GM21786 (cell line): ENCODE measurements at regions not wholly inside any gene's neighbourhood (a gene's known extent, or its start where the extent isn't known, plus 50 kb on each side); places are given as distances from the start of the nearest gene placed in this dataset.

Source experiments
- ATAC-seq: cut with Tn5 transposase; IDR thresholded peaks from one replicate; pipeline ENCODE4 v1.9.1; 2021; ENCODE audit not compliant: unreplicated experiment

DNA sequence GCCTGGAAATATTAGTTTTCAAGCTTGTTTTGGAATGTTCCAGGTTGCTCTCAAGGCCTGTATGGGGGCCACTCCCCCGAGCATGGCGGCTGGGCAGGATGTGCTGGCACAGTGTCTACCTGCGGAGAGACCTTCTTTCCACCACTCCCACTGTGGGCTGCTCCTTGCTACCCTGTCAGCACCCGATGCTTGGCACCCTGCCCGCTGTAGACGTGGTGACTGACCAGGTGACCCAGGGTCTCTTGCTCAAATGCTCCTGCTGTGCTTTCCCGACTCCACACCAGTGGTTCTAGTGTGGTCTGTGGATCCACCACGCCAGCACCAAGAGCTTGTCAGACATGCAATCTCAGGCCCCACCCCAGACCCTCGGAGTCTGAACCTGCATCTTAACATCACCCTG lies 213.3 kb downstream of the SH3BP4 start:
- no peak for ATAC-seq

DNA sequence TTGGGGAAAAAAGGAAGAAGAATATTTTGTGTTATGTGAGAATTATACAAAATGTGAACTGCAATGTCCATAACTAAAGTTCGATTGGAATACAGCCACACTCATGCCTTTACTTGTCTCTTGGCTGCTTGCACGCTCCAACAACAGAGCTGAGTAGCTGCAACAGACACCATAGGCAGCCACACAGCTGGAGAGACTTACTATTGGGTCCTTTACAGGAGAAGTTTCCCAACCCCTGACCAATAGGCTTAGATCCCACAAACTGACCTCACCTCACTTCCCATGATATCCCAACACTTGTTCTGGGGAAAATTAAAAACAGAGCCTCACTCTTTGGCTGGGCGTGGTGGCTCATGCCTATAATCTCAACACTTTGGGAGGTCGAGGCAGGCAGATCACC lies 213.8 kb downstream of the SH3BP4 start:
- no peak for ATAC-seq

DNA sequence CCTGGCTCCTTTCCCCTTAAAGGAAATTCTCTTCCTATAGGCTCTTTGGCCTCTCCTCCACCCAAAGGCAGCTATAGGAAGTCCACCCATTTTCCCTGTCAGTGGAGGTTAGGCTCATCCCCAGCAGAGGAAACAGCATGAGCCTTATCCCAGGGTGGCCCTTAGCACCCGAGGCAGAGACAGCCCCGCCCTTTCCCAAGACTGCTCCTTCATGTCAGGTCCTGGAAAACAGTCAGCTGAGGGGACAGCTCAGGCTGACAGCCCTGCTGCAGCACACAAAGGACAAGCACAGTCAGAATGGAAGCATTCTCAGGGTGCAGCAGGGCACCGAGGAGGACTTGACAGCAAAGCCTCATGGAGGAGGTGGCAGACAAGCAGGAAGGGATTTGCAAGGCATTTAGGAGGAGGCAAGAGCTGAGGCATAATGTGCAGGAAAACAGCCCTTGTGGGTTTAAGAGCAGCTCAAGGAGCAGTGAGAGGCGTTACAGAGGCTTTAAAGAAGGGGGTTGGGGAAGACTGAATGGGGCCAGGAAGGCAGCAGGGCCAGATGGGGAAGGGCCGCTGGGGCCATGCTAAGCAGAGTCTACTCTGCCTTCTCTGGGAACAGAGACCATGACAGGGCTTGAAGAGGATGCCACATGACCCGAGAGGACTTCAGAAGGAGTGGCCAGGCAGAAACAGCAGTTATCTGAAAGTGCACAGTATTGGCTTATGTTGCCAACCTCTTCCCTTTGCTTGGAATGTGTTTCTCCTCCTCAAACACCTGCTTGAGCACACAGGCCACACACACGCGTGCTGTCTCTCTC lies 216.6 kb downstream of the SH3BP4 start:
- ATAC-seq: no peak

DNA sequence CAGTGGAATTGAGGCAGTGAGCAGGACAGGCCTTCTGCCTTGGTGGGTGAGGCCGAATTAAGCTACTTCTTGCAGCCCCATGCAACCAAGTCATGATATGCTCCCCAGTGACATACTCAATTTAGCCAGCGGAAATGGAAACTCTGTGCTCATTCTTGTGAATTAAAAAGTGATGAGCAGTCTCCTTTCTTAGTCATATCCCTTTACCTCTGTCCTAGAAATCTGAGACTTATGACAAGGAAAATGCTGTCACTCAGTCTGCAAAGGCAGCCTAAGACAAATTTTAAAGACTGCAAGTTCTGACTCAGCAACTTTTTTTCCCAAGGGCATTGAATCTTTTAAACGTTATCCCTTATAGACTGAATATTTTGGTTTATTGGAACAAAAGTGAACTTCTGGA lies 218.2 kb downstream of the SH3BP4 start:
- ATAC-seq: no peak

DNA sequence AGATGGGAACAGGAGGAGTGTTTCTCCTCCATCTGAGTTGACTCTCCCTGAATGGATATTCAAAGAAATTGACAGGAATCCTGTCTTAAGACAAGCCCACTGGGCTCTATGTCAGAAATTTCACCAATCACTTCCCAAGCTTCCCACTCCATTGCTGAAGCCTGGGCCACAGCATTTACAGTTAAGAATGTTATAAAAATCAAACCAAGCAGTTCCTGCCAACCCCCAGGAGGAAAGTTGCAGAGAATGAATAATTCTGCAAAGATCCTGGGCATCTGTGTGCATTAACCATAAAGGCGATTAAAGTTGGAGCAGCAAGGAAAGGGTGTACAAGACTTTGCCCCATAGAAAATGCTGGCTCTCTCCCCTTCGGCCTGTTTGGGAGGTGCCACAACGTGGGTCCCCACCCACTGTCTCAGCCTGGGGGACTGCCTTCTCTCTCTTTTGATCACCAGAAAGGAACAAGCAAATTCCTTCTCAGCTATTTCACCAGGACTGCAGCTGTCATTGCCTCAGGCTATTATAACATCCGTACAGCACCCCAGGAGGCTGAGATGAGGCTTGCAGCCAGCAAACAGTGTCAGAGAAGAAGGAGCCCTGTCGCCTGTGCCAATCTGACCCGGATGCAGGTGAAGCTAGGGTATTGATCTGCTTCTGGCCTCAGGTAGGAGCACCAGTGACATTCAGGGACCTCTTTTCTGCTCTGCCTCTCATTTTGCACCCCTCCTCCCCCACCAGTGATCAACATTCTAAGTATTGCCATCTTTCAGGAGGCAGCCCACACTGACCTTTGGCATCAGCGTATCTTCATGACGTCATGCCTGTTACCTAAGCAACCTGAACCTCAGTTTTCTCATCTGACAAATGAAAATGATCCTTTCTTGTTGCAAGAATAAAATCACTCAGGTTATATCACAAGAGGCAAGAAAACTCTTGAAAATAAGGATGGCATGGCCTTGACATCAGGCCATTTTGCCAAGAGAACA lies 219.0 kb downstream of the SH3BP4 start:
- ATAC-seq: no peak

DNA sequence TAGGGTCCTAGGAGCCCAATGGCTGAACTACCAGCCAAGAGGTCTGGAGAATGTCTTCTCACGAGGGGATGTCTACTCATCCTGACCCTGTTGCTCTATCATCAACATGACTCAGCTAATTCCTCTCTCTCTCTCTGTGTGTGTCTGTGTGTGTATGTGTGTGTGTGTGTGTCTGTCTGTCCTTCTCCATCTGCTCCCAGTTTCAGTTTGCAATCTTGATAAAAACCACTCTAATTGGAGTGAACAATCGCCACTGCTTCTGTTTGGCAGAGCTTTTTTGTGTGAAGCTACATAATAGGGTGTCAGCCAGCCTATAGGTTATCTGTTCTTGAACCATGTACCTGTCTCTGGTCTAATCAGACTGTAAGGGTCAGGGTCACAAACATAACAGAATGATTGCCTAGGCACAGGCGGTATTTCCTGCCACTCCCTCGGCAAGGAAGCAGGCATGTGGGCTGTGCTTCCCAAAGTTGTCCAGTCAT lies 219.8 kb downstream of the SH3BP4 start:
- ATAC-seq: no peak

DNA sequence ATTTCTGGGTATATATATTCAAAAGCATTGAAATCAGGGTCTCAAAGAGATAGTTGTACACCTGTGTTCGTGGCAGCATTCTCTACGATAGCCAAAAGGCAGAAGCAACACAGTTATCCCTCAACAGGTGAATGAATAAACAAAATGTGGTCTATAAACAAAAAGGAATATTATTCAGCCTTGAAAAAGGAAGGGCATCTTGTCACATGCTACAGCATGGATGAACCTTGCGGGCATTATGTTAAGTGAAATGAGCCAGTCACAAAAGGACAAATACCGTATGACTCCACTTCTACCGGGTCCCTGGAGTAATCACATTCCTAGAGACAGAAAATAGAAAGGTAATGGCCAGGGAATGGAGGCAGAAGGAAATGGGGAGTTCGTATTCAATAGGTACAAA lies 228.8 kb downstream of the SH3BP4 start:
- no peak for ATAC-seq

DNA sequence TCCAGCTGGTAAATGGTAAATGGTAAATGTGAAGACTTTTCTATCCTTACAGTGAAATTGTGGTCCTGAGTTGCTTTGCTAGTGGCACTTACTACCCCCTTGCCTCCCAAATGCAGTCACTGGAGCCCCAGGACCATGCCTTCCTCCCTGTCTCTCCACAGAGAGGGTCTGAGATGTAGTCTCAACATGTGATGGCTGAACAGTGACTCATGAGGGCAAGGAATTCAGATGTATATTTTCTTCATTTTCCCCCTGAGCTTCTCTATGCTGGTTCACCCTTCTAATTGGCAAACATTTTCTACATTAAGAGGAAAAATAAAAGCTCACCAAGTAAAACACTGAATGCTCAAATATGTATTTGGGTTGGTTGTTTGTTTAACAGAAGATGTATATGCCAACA lies 232.0 kb downstream of the SH3BP4 start:
- ATAC-seq: no peak

DNA sequence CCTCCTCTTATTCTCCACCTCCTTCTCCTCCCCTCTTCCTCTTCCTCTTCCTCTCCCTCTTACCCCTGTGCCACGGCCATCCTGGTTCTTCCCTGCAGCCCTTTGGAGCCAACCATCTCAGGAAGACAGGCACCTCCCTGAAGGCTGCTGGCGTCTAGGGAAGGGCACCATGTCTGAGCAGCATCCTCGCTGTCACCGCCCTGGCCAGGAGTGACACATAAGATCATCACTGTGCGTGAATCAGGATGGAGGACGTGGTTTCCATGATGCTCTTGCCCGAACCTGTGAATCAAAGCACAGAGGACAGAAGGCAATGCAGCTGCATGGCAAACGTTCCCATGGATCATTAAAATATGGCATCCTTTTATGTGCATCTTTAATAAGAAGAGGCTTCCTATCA lies 236.0 kb downstream of the SH3BP4 start:
- ATAC-seq: no peak

DNA sequence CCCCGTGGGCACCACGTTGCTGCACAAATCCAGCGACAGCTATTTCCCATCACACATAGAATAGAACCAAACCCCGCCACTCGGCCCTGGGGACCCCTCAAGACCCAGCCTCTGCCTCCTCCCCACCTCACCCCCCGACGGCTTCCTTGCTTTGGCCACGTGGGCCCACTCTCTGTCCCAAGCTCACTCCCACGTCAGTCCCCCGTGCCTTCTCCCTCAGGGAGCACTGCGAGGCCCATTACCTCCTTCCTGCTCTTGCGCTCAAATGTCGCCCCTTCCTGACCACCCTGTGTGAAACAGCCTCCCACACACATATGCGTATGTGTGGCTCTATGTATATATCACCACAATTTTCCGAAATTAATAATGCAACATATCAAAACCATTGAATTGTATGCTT lies 239.7 kb downstream of the SH3BP4 start:
- no peak for ATAC-seq

DNA sequence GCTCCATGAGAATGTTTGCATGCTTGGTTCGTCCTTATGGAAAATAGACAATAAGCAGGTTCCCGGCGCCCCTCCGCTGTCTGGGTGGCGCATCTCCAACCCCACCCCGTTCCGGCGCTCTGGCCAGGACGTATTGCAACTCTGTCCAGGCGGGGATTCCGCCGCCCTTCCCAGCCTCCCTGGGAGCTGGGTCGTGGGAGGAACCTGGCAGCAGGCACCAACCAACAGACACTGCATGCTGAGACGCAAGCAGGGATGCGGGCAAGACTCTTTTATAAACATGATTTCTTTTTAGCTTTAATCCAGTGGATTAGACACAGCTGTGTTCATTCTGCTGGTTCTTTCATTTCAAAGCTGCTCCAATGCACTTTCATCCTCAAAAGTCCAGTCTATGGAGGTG lies 240.2 kb downstream of the SH3BP4 start:
- no peak for ATAC-seq

DNA sequence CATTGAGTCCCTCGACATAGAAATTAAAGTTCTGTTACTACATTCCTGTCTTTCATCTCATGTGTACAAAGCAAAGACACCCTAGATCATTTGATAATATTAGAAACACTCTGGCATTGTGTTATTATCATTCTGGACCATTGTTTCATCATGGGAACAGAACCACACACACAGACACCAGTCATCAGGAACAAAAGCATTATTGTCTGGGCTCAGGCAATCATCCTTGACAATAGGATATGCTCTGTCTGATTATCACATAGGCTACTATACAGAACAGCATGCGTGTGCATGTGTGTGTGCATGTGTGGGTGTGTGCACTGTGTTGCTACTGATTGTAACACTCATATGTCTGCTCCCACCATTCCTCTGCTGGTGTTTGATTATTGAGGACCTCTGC lies 242.5 kb downstream of the SH3BP4 start:
- ATAC-seq: no peak

DNA sequence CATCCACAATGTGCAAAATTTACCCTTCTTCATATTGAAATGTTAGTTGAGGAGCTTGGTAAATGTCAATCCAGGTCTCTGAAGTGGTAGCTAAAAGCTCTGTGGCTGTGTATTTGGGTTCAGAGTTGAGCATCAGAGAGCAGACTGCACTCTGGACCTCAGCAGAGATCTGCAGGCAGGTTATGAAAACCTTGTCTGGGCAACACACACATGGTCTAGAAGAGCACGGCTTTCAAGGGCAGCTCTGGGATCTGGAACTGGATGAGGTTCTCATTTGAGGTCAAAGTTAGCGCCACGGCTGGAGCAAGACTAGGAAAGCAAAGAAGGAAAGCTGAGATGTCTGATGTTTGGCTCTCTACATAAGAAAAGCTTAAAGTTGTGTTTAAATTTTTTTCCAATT lies 243.0 kb downstream of the SH3BP4 start:
- no peak for ATAC-seq

DNA sequence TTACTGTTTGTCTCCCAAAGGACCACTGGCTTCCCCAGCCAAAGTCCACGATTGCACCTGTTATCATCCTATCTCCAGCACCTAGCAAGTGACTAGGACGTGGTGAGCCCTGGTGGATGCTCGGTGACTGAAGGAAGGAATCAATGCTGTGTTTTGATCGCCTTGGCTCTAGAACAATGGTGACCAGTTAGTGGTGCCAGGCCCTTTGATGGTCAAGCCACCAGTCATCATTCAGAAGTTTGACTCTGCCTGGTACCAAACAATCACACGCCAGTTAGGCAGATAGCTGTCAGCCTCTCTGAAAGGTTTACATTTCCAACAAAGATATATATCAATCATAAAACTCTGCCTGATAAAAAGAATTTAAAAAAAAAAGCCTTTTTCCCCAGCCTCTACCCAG lies 244.1 kb downstream of the SH3BP4 start:
- ATAC-seq: no peak

DNA sequence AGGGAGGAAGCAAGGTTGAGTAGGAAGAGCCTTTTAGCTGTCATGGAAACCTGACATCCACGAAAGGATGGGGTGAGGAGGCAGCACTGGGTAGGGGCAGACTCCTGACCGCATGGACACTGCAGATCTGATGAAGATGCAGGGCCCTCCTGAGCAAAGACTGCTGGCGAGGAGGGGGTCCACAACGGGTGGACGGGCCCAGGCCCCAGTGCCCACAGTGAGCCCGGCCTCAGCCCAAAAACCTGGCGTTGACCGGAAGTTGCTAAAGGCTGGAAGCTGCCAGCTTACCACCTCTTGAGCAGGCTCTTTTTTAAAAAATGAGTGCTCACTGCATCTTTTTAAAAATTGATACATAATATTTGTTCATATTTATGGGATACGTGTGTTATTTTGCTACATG lies 247.3 kb downstream of the SH3BP4 start:
- ATAC-seq: no peak

DNA sequence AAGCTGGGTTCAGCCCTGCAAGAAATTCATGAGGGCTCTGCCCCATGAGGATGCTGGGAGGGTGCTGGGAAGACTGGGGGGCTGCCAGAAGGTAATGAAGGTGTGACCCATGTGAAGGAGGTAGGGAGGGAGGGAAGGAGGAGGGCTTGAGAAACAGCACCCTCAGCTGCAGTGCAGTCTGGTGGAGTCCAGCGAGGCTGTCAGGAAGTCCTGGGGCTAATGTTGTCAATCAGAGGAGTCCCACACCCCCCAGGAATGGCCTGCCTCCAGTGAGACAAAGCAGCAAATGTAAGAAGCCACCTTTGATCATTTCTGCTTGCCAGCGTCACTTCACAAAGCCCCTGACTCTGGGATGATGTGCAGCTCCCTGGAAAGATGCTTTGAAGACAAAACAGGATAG lies 248.4 kb downstream of the SH3BP4 start:
- ATAC-seq: no peak

DNA sequence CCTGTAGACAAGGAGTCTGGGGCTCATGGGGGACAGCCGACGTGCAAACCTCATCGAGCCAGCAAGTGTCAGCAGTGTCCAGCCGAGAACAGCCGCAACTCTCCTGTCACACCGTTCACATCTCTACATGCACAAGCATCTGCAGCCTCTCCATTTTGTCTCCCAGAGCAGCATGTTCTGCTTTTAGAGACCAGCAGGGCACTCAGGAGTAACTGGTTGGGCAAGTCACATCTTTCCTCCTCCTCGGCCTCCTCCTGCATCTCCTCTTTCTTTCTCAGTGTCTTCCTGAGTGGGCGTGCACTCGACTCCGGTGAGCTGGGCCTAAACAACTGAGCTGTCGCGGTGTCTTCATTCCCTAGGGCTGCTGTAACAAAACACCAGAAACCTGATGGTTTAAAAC lies 249.9 kb downstream of the SH3BP4 start:
- ATAC-seq: no peak

DNA sequence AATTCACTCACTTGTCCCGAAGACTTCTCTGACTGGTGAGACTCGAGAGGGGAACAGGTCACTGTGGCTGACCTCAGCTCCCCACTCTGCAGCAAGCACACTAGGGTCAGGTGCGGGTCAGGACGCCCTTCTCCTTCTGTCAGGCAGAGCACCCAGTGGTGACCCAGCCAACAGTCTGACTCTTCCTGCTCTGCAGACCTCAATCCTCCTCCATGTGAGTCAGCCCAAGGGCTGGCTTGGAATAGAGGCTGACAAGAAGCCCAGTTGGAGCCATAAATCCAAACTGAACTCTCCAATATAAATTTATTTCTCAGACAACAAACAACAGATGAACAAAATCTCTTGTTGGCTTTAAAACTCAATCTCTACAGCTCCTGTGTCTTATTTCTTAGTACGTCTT lies 253.1 kb downstream of the SH3BP4 start:
- ATAC-seq: no peak

DNA sequence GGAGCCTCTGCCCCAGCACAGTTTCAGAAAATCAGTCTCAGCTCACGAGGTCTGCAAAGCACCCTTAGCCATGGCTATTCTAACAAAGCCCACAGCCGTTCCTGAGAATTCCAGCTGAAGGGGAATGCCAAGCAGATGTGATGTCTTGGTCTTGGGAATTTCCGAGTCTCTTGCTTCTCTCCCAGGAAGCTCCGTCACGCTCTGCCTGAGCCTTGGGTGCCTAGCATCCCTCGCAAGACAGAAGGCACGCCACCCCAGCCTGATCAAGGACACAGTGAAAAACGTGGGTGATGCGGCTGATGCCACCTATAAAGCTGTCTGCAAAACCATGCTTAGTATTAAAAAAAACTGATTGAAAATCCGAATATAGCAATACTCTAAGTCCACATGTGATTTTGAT lies 254.6 kb downstream of the SH3BP4 start:
- ATAC-seq: no peak

DNA sequence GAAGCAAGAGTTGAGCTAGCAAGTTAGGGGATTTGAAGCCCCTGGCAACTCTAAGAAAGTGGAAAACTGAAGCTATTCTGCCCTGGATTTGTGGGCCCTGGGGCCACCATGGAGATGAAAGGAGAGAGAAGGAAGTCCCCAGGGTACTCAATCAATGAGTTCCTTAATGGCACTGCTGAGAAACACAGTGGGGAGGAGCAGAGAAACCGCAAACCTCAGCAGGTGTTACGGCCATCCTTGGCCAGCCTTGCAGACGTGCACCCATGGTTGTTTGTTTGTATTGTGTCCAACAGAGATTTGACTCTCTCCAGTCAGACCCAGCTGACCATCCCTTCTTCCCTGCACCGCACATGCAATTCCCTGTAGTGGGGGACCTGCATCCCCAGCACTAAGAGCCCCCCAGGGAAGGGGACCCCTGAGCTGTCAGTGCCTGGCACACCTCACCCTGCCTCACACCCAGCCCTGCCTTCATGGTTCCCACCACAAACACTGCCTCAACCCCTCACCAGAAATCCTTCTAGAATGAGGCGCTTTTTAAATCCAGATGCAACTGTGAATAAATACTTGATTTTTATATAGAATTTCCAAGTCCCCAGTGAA lies 255.3 kb downstream of the SH3BP4 start:
- ATAC-seq: peak; percentile 82

DNA sequence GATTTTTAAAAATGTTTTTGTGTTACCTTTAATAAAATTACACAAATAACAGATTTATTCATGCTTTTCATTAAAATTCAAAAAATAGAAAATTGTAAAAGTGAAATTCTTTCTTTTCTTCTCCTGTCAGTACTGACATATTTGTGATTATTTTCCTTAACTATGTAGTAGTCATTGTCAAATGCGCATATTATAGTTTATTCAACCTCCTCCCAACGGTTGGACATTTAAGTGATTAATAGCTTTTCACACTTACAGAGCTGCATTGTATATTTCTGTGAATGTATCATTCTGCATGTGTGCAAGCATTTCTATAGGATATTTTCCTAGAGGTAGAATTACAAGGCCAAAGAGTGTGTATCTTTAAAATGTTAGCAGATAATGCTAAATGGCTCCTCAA lies 259.2 kb downstream of the SH3BP4 start:
- no peak for ATAC-seq
